Ovary (tissue), 3 donors: ENCODE measurements at regions not wholly inside any gene's neighbourhood (a gene's known extent, or its start where the extent isn't known, plus 50 kb on each side); places are given as distances from the start of the nearest gene placed in this dataset.

Source experiments
- CTCF ChIP-seq, 3 donors: fragments of 450-650 bp in 2 of 3; fragments of 200-600 bp in 1 of 3; IDR thresholded peaks; one replicate each; pipeline versions ENCODE4 v1.5.1 to v1.8.0; 2016 to 2022; ENCODE audit warnings: antibody characterized with exemption in 3 of 3, mild to moderate bottlenecking in 1 of 3
- EP300 ChIP-seq: sonication (generic); formaldehyde crosslinking; IDR thresholded peaks from one replicate; pipeline ENCODE4 v1.6.1; 2017; ENCODE audit warnings: antibody characterized with exemption
- POLR2A ChIP-seq: fragments of 450-650 bp; IDR thresholded peaks from one replicate; pipeline ENCODE4 v1.6.1; 2017; ENCODE audit warnings: antibody characterized with exemption, mild to moderate bottlenecking, moderate library complexity
- donor health status: DM: no; HTN: no; CAD: no.

- no peak for TF ChIP-seq CTCF (IDR thresholded peaks at IDR 0.05)
- no peak for TF ChIP-seq POLR2A
- no peak for TF ChIP-seq EP300
These were observed 400.2 kb upstream of the OR4E1 start for GRCh38 chr14:22073801-22074200.
